Spleen (tissue), 7 donors: ENCODE measurements at regions not wholly inside any gene's neighbourhood (a gene's known extent, or its start where the extent isn't known, plus 50 kb on each side); places are given as distances from the start of the nearest gene placed in this dataset.

ENCODE experiments used
- CTCF ChIP-seq, 11 experiments: fragments of 200-600 bp in 7 of 11; fragments of 450-650 bp in 4 of 11; sonication (generic) in 4 of 11; IDR thresholded peaks in 8 of 11; conservative IDR thresholded peaks in 3 of 11; 1 replicate in 7 of 11; 2 replicates in 4 of 11; pipeline versions ENCODE4 v1.4.0 to v1.8.0; 2016 to 2021; ENCODE audit warnings: antibody characterized with exemption in 11 of 11, inconsistent platforms in 4 of 11, mild to moderate bottlenecking in 1 of 11
- POLR2AphosphoS5 ChIP-seq, 3 donors: sonication (generic); formaldehyde crosslinking; IDR thresholded peaks; one replicate each; pipeline ENCODE4 v1.5.1; 2017; ENCODE audit warnings: antibody characterized with exemption in 3 of 3
- donor health status: DM: no; HTN: no; CAD: no; lungs with moderate emphysema.
- donor health status: DM: no; HTN: no; CAD: no.
- donor health status: DM: no; HTN: no; CAD: no.

DNA sequence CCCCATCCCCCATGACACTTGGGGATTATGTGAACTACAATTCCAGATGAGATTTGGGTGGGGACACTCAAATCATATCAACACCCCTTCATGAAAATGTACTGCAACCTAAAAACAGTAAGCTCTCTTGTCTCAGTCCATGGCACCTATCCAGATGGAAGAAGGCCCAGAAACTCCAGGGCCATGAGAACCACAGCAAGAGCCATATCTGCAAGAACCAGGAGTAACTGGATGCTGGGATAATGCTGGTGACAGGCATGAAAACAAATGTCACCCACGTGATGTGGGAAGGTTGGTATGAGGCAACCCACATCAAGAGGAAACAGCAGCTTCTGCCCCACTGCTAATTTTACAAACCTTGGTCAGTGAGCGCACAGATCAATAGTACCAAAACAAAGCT, 400.1 kb upstream of the ERCC4 start:
- TF ChIP-seq CTCF (IDR thresholded peaks at IDR 0.05 in 8 of 11, conservative IDR thresholded peaks at IDR 0.05 in 3 of 11) (no peak), POLR2AphosphoS5 (IDR thresholded peaks at IDR 0.05) (no peak)
